ENCODE measurements at regions not wholly inside any gene's neighbourhood (a gene's known extent, or its start where the extent isn't known, plus 50 kb on each side); places are given as distances from the start of the nearest gene placed in this dataset.

GRCh38 chr5:4255441-4255840, 659.8 kb downstream of the IRX1 start:
- TF ChIP-seq, protein P1, sequence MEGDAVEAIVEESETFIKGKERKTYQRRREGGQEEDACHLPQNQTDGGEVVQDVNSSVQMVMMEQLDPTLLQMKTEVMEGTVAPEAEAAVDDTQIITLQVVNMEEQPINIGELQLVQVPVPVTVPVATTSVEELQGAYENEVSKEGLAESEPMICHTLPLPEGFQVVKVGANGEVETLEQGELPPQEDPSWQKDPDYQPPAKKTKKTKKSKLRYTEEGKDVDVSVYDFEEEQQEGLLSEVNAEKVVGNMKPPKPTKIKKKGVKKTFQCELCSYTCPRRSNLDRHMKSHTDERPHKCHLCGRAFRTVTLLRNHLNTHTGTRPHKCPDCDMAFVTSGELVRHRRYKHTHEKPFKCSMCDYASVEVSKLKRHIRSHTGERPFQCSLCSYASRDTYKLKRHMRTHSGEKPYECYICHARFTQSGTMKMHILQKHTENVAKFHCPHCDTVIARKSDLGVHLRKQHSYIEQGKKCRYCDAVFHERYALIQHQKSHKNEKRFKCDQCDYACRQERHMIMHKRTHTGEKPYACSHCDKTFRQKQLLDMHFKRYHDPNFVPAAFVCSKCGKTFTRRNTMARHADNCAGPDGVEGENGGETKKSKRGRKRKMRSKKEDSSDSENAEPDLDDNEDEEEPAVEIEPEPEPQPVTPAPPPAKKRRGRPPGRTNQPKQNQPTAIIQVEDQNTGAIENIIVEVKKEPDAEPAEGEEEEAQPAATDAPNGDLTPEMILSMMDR (IDR thresholded peaks at IDR 0.05), result no peak
- no peak for TF ChIP-seq POLR2AphosphoS5 (IDR thresholded peaks at IDR 0.05)
- TF ChIP-seq POLR2A (IDR thresholded peaks at IDR 0.05), result no peak

Measured in prostate gland (tissue), 2 donors.